ENCODE measurements at regions not wholly inside any gene's neighbourhood (a gene's known extent, or its start where the extent isn't known, plus 50 kb on each side); places are given as distances from the start of the nearest gene placed in this dataset.

DNA sequence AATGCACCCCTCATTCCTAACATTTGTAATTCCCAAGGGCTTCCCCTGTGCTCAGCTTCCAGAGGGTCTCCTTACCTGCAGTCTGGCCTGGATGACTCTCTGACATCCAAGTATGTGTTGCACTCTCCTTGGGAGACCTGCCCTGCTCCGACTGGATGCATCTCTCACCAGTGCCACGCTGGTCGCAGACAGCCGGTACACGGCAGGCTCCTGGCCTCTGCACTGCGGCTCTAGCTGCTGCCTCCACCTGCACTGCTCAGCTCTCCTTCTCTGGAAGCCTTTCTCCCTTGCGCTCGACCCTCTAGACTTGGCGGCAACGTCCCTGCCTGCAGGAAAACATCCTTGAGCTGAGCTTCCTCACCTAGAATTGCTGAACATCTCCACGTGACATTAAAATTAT, 685.9 kb downstream of the BRD1 start:
- DNase-seq: no peak

DNA sequence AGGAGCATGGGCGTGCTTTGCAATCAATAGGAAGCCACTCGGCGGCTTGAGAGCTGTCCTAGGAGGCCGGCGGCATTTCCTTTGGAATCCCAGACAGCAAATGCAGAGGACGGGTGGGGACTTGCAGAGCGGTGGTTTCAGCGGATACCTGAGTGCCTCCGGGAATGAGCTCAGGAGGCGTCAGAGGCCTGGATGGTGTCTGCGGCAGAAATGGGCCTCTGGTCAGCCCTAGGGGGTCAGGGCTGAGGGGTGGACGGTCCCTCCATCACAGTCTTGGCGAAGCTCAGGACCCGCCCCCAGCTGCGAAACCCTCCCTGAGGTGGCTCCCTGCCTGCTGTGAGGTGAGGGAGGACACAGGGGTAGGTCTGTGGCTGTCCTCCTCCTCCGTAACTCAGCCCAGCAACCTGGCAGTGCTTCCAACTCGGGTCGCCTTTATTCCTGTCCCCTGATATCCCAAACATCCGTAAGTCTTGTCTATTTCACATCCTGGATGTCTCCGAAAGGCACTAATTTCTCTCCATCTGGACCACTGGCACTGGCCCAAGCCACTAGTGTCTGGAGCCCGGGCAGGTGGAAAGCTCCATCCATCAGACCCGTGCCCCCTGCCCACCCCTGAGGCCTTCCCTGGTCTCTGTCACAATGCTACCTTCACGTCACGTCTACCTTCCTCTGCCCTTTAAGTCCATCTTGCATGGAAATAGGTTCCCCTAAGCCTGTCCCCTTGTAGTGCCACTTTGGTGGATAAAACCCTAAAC, 686.6 kb downstream of the BRD1 start:
- no peak for DNase-seq

DNA sequence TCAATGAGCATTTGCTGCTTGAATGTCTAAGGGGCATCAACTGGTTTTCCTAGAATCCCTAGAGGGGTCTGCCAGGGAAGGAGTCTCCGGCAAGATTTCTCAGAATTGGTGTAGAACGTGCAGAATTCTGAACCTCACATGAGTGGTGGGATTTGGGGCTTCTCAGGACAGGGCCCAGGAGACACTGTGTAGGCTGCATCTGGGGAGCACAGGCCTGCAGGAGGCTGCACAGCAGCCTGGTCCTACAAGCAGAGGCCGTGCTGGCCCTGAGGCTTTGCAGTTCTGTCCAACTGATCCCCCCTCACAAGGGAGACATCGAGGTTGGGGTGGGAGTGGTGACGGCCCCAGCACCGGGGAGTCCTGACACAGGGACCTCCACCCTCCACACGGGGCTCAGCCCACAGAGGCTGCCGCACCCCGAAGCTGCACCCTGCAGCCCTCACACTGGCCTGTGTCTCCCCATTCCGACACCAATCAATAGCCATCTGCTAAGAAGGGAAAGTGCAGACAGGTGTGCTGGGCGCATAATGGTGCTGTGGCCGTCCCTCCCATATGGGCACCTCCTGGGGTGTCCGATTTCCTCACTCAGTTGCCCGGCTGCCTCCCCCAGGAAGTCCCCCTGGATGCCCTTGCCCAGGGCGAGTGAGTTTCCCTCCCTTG, 688.1 kb downstream of the BRD1 start:
- DNase-seq: no peak

DNA sequence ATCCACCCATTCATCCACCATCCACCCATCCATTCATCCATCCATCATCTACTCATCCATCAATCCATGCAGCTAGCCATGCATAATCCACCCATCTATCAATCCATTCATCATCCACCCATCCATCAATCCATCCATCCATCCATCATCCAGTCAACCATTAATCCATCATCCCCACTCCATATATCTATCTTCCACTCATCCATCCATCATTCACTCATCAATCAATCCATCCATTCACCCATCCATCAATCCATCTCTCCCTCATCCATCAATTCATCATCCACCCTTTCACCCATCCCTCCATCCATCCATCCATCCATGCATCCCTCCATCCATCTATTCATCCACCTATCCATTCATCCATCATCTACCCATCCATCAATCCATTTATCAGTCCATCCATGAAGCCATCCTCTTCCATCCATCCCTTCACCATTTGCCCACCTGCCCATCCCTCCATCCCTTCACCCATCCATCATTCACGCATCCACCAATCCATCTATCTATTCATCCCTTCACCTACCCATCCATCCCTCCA, 689.4 kb downstream of the BRD1 start:
- no peak for DNase-seq

DNA sequence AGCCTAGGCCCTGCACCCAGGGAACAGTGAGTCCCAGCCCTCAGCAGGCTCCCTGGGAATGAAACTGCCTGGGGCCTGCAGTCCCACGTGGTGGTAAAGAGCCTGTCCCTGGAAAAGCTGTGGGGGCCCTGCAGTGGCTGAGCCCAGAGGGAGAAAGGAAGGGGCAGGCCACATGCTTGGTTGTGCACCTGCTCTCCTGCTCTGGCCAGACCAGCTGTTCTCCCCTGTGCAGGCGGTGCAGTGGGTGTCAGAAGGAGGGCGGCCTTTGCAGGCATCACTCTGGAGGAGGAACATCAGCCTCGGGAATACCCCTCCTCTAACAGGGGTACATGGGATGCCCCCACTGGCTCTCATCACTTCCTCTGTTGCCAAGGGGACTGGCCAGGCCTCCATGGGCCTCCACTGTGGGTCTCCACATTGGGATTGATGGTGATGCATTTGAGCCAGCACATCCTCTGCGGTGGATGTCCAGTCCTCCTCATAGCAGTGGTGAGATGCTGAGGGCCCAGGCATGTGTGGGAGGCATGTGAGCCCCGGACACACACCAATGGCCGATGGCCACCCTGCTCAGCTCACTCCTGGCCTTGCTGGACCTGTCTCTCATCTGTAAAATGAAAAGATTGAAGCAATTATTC, 690.4 kb downstream of the BRD1 start:
- DNase-seq: no peak

DNA sequence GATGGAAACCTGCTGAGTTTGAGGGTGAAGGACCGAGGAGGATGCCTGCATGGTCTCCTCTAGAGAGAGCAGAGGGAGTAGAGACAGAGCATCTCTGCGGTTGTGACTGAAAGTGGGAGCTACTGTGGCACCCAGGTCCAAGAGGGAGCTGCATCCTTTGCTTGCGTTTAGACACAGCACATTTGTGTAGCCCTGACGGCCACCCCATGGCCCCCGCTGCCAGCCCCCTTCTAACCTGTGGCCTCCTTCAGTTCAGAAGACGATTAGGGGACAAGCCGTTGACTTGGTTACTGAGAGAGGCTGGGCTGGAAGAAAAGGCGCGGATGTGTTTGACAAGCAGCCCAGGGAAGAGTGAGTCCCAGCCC, 690.9 kb downstream of the BRD1 start:
- DNase-seq: no peak

DNA sequence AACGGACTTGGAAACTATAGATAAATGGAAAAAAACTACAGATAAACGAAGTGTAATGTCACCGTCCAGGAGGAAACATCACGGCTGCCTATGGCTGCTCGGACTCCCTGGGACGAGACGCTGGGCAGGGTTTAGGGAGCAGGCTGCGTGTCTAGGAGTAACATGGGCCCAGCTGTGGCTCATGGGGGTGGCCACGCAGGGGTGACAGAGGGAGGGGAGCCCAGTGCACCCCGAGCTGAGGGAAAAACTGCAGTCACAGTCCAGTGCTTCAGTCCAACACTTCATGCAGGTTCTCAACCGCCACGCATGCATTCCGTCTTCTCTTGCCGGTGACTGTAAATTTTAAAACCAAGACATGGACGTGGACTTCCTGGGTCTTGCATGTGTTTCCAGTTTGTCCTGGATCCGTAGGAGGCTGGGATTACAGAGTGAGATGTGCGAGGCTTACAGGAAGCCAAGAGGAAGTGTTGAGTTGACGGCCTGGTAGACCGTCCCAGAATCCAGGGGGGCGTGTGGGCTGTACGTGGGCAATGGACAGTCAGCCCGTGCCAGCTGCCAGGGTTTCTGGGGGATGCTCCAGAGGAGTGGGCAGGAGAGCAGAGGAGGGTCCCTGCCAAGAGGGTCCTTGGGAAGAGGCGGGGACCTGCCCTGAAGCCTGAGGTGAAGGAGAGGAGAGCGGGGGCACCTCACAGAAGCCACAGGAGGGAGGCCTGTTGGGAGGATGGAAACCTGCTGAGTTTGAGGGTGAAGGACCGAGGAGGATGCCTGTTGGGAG, 691.4 kb downstream of the BRD1 start:
- no peak for DNase-seq

DNA sequence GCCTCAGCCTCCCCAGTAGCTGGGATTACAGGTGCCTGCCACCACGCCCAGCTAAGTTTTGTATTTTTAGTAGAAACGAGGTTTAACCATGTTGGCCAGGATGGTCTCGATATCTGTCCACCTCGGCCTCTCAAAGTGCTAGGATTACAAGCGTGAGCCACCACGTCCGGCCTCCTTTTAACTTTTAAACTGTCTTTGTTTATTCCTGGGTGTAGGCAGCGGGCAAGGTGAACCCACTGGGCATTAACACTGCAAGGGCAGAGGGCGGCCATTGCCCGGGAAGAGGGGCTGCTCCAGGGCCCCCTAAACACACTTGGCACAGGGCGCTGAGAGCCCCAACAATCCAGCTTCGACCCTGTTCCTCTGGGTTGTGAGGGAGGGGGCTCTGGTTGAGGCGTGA, 693.6 kb downstream of the BRD1 start:
- no peak for DNase-seq

DNA sequence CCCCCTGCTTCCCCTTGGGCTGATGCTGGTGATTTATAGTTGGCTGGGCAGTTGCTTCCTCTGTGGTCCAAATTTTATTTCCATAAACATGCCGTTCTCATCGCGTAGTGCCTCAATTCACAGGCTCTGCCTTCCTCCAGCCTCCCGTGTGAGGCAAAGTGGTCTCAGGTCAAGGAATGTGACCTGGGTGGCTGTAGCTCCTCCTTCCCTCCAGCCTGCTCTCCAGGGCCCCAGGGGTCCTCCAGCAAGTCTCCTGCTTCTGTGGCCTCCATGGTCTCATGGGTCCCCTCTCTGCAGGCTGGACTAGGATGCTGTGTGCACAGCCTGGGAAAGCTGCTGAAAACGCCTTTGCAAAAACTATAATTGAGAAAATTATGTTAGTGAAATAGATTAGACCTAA, 694.1 kb downstream of the BRD1 start:
- no peak for DNase-seq

DNA sequence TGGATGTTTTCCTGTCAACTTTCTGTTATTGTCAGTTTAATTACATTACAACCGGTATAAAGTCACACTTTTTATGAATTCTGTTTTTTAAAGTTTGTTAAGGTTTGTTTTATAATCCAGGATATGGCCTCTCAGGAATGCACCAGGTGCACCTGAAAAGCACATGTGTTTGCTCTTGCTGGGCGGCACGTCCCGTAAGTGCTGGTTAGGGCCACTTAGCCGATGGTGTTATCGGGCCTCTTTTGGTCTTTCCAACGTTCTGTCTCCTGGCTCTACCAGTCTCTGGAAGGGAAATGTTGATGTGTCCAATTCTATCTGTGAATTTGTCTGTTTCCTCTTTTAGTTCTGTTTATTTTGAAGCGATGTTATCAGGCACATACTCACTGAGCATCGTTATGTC, 695.7 kb downstream of the BRD1 start:
- no peak for DNase-seq

DNA sequence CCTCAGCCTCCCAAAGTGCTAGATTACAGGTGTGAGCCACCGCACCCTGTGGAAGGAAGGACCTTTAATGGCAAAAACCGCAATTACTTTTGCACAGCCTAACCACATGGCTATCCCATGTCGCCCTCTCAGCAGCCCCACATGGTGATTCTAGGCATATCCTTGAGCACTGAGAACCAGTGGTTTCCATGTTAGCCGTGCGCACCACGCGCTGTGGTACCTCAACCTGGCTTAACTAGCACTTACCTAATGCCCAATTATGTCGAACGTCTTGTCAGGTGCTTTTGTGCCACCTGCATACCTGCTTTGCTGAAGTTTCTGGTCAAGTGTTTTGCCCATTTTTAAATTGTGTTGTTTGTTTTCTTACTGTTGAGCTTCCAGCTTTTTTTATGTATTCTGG, 697.9 kb downstream of the BRD1 start:
- DNase-seq: no peak

DNA sequence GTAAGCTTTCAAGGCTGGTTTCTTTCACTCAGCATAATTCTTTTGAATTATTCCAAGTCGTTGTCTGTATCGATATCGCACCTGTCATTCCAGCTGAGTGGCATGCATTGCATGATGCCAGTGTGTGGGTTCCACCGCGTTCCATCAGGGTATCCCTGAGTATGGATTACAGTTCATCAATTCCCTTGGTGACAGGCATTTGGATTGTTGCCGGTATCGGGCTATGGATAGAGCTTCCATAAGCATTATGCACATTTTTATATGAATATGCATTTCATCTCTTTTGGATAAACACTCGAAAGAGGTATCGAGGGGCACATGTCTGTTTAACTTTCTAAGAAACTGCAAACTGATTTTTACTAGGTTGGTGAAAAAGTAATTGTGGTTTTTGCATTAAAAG, 698.8 kb downstream of the BRD1 start:
- DNase-seq: no peak

DNA sequence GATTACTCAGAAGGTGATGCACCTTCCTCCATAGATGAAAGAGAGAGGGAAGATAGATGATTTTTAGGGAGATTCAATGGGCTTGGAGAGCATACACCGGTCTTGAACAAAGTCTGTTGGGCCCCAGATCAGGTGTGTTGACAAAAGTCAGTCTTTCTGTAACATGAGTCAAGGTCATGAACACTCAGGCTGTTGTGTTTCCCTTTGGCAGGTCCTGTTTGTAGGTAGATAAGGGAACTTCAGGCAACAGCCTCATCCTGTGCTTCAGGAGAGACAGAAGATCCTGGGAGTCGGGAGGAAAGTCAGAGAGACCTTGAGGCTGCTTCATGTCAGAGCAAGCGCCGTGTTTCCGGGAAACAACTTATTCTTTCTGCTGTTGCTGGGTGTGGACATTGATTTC, 703.1 kb downstream of the BRD1 start:
- DNase-seq: no peak

DNA sequence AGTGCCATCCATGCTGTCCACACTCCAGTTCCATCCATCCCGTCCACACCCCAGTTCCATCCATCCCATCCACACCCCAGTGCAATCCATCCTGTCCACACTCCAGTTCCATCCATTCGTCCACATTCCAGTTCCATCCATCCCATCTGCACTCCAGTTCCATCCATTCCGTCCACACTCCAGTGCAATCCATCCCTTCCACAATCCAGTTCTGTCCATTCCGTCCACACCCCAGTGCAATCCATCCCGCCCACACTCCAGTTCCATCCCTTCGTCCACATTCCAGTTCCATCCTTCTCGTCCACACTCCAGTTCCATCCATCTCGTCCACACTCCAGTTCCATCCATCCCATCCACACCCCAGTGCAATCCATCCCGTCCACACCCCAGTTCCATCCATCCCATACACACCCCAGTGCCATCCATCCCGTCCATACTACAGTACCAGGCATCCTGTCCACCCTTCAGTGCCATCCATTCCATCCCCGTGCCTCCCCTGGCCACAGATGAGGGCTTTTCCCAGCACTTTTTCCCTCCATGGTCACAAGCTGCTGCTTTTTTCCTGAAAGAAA, 704.0 kb downstream of the BRD1 start:
- no peak for DNase-seq

DNA sequence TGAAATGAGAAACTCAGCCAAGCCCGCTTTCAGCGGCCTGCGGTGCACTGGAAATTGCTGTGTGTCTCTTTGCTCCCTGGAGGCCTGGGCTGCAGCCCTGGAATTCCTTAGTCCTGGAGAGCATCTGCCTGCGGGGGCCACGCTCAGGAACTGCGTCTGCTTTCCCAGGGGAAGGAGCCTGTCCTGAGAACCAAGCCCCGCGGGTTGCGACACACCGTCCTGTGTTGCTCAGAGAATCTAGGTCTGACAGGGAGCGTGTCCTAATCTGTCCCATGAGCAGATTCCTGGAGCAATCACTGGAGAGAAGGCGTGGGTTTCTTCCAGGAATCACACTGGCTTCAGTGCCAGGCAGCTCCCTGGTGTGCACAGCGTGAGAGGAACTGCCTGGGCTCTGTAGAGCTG, 708.1 kb downstream of the BRD1 start:
- DNase-seq: no peak

DNA sequence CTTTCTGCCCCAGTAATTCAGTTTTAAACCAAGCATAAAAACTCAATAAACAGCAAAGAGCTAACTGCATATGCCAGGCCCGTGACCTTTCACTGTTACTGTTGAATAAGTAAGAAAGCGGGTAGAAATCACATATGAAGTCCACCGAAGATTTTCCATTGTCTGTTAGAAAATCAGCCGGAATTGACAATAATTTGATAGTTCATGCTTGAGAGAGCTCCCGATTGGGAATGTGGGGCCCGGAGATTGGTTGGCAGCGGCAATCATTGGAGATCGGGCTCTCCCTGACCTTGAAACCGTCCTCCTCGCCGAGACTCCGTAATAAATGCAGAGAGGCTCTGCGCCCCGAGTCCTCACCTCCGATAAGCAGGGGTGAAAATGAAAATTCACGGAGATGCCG, 709.6 kb downstream of the BRD1 start:
- no peak for DNase-seq

DNA sequence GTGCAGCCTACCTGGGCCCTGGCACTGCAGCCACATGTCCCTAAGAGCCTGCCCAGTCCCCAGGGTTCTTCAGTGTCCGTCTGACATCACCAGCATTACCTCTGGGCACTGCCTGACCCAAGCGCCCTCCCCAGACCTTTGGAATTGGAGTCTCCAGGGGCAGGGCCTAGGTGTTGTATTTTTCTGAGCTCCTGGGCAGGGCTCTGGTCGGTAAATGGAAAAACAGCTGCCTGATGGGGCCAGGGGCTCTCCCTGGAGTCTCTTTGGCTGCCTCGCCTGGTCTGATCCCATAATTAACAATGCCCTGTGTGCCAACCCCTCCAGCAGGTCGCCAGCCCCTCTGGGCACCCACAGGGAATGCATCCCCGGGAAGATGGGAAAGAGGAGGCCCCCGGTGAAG, 710.2 kb downstream of the BRD1 start:
- no peak for DNase-seq

DNA sequence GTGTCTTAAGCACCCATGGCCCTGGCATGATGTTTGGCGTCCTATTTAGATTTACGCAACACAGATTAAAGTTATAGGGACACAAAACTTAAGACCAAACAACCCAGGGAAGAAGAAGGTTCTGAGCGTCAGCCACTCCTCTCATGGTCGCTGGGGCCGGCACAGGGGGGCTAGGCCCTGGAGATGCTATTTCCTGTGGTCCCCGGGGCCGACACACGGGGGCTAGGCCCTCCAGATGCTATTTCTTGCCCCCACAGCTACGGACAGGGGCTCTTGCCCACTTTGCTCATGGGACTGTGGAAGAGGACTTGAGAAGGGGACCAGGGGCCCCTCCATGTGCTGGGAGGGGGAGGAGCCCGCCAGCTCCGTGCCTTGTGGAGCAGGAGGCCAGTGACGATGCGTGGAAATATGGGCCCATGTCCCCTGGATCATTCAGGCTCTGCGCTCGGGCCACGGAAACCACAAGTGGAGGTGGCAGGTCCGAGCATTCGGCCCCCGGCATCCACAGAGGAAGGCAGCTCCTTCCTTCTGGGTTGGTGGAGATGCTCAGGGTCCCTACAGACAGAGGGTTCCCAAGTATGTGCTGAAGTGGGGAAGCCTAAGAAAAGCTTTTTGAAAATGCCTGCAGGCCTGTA, 711.1 kb downstream of the BRD1 start:
- DNase-seq: no peak

DNA sequence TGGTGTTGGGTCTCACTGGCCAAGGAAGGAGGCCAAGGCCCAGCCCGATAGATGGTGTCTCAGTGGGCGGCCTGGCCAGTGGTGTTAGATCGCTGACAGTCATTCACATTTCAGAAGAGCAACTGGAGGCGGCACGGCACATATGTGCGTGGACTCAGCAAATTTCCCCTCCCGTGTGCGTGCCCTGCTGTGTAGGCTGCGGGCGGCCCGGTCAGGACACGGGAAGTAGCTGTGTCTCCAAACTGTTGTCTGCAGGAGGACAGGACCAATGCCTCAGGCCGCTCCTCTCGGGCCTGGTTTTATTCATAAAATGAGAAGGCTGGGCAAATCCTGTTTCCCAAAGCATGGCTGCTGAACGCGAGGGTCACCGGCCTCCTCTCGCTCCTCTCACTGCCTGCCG, 711.7 kb downstream of the BRD1 start:
- DNase-seq: no peak

DNA sequence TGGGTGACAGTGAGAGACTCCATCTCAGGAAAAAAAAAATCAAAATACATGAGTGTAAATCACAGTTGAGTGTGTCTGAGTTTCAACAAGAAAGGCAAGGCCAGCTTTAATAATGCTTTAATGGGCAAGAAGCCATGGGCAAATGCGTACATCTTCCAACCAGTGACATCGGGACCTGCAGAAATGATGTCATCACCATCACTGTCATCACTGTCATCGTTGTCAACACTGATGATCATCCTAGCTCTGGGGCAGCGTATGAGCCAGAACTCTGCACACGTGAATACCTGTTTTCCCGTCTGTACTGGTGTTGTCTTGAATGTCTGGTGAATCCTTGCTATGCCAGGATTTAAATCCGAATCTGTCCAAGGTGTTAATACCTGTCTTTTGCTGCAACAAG, 712.5 kb downstream of the BRD1 start:
- no peak for DNase-seq

DNA sequence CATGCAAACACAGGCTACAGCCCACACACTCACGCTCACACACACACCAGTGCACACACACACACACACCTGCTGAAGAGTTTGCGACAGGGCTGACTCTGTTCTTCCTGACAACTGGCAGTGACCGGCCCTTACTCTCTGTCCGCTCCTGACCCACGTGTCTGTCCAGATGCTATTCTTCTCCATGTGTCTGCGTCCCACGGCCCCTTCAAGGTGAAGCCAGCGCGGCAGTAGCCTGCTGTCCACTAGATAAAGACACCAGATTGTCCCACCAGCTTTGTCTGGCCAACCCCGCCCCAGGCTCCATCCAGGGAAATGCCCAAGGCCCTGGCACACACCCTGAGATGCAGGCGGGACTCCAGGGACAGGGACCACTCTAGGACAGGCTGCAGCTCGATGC, 713.9 kb downstream of the BRD1 start:
- no peak for DNase-seq

Measured in inflammatory macrophage treated with lipopolysaccharide for 1 hour (primary cell).